AG04449 (cell line): ENCODE measurements at regions not wholly inside any gene's neighbourhood (a gene's known extent, or its start where the extent isn't known, plus 50 kb on each side); places are given as distances from the start of the nearest gene placed in this dataset.

Experiments used
- CTCF ChIA-PET: fragments of 350-600 bp; formaldehyde crosslinking; extraction: SDS; loops from one replicate; lab custom pipeline; 2021; ENCODE audit warnings: antibody characterized with exemption; lab: Yijun Ruan, JAX
- POLR2A ChIA-PET: fragments of 400-600, 350-600 bp; formaldehyde crosslinking; extraction: SDS; loops from one replicate; lab custom pipeline; 2020; ENCODE audit warnings: antibody characterized with exemption, inconsistent platforms; lab: Yijun Ruan, JAX
- DNase-seq: peaks from one replicate; pipeline ENCODE4 v3.0.0-alpha.2; 2010; ENCODE audit warnings: low read depth, low spot score
- H3K4me3 ChIP-seq: 2 replicates; pipeline ENCODE4 v1.5.1; 2011; ENCODE audit warnings: low read depth, mild to moderate bottlenecking, control low read depth, low read length
- CTCF ChIP-seq: IDR thresholded peaks from one replicate; pipeline ENCODE4 v1.5.1; 2011; ENCODE audit warnings: mild to moderate bottlenecking, moderate library complexity, low read length, control low read depth, inconsistent platforms; ENCODE audit not compliant: insufficient read depth; ENCODE audit errors: missing control alignments

GRCh38 chr13:104650431-104650830 lies 1584.2 kb upstream of the SLC10A2 start:
- ChIA-PET CTCF (no interaction called here), POLR2A (no interaction called here)
- no peak for TF ChIP-seq CTCF
- DNase-seq = no peak
- no peak overlapping the region for H3K4me3 ChIP-seq

- DNase-seq = no peak
- ChIA-PET CTCF (no interaction called here), POLR2A (no interaction called here)
- TF ChIP-seq CTCF = no peak
- no peak overlapping the region for H3K4me3 ChIP-seq
These were observed 1582.1 kb upstream of the SLC10A2 start for GRCh38 chr13:104648291-104648690.

GRCh38 chr13:104645786-104646185 lies 1579.6 kb upstream of the SLC10A2 start:
- TF ChIP-seq CTCF = no peak
- no peak for DNase-seq
- H3K4me3 ChIP-seq = no peak overlapping the region
- CTCF ChIA-PET = no interaction called here
- POLR2A ChIA-PET = no interaction called here

GRCh38 chr13:104641309-104641708 lies 1575.1 kb upstream of the SLC10A2 start:
- ChIA-PET POLR2A (no interaction called here), CTCF (no interaction called here)
- no peak overlapping the region for H3K4me3 ChIP-seq

GRCh38 chr13:104635879-104636278 lies 1569.7 kb upstream of the SLC10A2 start:
- DNase-seq = no peak
- POLR2A ChIA-PET = no interaction called here
- CTCF ChIA-PET = no interaction called here
- TF ChIP-seq CTCF = no peak
- H3K4me3 ChIP-seq = no peak overlapping the region

More at GRCh38 chr13:104641309-104641708, 1575.1 kb upstream of the SLC10A2 start:
- no peak for DNase-seq
- no peak for TF ChIP-seq CTCF

- ChIA-PET CTCF (no interaction called here), POLR2A (no interaction called here)
- no peak overlapping the region for H3K4me3 ChIP-seq
- no peak for TF ChIP-seq CTCF
- DNase-seq = no peak
These were observed 1567.8 kb upstream of the SLC10A2 start for GRCh38 chr13:104634016-104634415.
